GM10266 (cell line): ENCODE measurements at regions not wholly inside any gene's neighbourhood (a gene's known extent, or its start where the extent isn't known, plus 50 kb on each side); places are given as distances from the start of the nearest gene placed in this dataset.

ENCODE experiments used
- DNase-seq: peaks from one replicate; pipeline ENCODE4 v3.0.0; 2012; ENCODE audit errors: extremely low spot score
- CTCF ChIP-seq: IDR thresholded peaks from 2 replicates; pipeline ENCODE4 v1.5.1; 2012; ENCODE audit warnings: mild to moderate bottlenecking, low read depth; ENCODE audit not compliant: control insufficient read depth, insufficient read depth; ENCODE audit errors: missing control alignments

GRCh38 chr16:13672196-13672595 lies 247.8 kb upstream of the ERCC4 start:
- DNase-seq: no peak
- TF ChIP-seq CTCF: no peak

GRCh38 chr16:13680021-13680889 lies 239.7 kb upstream of the ERCC4 start:
- TF ChIP-seq CTCF: no peak
- DNase-seq: no peak

GRCh38 chr16:13684819-13685563 lies 235.0 kb upstream of the ERCC4 start:
- TF ChIP-seq CTCF: no peak
- no peak for DNase-seq

- no peak for TF ChIP-seq CTCF
These were observed 223.9 kb upstream of the ERCC4 start for GRCh38 chr16:13696017-13696416.

GRCh38 chr16:13697013-13697412 lies 222.9 kb upstream of the ERCC4 start:
- DNase-seq: no peak
- TF ChIP-seq CTCF: no peak

More at GRCh38 chr16:13696017-13696416, 223.9 kb upstream of the ERCC4 start:
- no peak for DNase-seq

- DNase-seq: no peak
- TF ChIP-seq CTCF: no peak
These were observed 222.4 kb upstream of the ERCC4 start for GRCh38 chr16:13697568-13697967.

GRCh38 chr16:13702614-13703013 lies 217.3 kb upstream of the ERCC4 start:
- no peak for DNase-seq
- no peak for TF ChIP-seq CTCF
